ENCODE measurements at regions not wholly inside any gene's neighbourhood (a gene's known extent, or its start where the extent isn't known, plus 50 kb on each side); places are given as distances from the start of the nearest gene placed in this dataset.

DNA sequence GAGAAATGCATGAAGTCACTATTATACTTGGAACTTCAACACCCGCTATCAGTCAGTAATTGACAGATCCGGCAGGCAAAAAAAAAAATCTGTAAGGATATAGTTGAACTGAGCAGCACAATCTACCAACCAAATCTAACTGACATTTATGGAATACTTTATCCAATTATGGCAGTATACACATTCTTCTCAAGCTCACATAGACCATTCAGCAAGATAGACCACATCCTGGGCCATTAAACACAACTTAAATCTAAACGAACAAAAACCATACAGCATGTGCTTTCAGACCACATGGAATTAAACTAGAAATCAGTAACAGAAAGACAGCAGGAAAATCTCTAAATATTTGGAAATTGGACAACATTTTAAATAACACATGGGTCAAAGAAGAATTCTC is 112.7 kb downstream of the MPP7 start:
- TF ChIP-seq, protein P1, sequence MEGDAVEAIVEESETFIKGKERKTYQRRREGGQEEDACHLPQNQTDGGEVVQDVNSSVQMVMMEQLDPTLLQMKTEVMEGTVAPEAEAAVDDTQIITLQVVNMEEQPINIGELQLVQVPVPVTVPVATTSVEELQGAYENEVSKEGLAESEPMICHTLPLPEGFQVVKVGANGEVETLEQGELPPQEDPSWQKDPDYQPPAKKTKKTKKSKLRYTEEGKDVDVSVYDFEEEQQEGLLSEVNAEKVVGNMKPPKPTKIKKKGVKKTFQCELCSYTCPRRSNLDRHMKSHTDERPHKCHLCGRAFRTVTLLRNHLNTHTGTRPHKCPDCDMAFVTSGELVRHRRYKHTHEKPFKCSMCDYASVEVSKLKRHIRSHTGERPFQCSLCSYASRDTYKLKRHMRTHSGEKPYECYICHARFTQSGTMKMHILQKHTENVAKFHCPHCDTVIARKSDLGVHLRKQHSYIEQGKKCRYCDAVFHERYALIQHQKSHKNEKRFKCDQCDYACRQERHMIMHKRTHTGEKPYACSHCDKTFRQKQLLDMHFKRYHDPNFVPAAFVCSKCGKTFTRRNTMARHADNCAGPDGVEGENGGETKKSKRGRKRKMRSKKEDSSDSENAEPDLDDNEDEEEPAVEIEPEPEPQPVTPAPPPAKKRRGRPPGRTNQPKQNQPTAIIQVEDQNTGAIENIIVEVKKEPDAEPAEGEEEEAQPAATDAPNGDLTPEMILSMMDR (IDR thresholded peaks at IDR 0.05; ENCODE audit: extremely low read depth, missing control alignments), result no peak

DNA sequence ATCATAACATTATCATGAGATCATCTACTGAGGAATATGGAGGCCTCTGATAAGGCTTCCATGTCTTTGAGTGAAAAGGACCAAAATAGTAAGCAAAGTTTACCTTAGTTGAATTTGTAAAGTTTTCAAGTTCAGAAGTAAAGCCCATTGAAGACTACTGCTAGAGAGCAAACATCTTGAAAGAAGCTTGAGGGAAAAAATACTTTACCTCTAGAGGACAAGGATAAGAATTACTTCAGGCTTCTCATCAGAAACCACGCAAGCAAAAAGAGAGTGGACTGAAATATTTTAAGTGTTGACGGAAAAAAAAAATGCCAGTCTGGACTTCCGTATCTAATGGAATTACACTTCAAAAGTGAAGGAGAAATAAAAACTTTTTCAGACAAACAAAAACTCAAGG is 114.3 kb downstream of the MPP7 start:
- DNase-seq (ENCODE audit: low spot score), result no peak
- TF ChIP-seq, protein P1 (IDR thresholded peaks at IDR 0.05; ENCODE audit: extremely low read depth, missing control alignments), result no peak

More for the DNA sequence above, 112.7 kb downstream of the MPP7 start:
- DNase-seq (ENCODE audit: low spot score), result no peak

DNA sequence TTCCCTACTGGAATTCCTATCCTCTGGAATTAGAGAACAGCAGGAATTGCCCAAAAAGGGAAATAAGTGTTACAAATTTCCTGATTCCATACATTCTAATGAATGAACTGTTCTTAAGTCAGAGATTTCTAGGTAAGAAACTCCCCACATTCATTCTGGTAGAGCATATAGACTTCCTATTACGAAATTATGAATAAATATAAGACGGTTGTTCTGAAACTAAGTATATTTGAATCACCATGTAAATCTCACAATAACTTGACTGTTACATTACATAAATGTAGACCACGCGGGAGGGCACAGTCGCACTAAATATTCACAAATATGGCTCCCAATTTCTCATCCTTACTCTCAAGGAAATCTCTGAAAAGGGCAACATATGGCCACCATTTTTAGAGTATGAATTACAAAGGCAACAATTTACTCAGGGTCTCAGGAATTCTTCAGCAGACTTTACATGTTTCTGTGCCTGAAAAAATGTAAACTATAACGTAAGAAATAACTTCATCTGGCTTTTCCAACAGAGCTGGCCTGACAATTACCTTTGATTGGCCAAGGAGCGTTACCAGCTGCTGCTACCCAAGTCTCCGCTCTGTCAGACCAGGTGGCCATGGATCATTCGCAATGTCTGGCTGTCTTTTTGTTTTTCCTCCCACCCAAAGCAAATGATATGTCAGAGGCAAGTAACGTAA is 115.8 kb downstream of the MPP7 start:
- TF ChIP-seq, protein P1 (IDR thresholded peaks at IDR 0.05; ENCODE audit: extremely low read depth, missing control alignments), result no peak
- no peak for DNase-seq (ENCODE audit: low spot score)

DNA sequence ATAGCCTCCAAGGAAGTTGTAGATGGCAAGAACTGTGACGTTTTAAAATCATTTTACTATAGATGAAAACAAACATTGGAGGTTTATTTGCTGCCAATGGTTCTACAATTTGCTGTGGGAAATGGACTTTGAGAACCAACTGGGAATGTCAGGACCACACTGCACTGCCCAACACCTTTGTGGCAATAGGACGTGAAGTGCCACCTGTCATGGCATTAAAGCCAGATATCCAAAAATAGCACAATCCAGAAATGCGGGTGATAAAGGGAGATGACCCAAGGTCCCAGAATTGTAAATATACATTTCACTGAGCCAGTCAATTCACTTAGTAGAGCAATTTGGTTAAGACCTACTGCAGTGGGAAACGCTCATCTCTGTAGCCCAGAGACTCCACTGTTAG is 116.4 kb downstream of the MPP7 start:
- no peak for DNase-seq (ENCODE audit: low spot score)
- TF ChIP-seq, protein P1 (IDR thresholded peaks at IDR 0.05; ENCODE audit: extremely low read depth, missing control alignments), result no peak

DNA sequence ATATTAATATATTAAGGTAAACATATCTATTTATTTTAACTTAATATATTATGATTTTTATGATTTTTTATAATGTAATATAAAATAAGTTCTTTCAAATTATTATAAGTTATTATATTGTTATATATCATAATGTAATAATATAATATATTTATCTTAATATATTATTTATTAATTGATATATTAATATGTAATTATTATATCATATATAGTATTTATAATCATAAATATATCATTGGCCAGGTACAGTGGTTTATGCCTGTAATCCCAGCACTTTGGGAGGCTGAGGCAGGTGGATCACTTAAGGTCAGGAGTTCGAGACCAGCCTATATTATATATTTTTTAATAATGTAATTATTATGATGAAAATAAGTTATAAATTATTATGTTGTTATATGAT is 118.1 kb downstream of the MPP7 start:
- TF ChIP-seq, protein P1 (IDR thresholded peaks at IDR 0.05; ENCODE audit: extremely low read depth, missing control alignments), result no peak
- no peak for DNase-seq (ENCODE audit: low spot score)

DNA sequence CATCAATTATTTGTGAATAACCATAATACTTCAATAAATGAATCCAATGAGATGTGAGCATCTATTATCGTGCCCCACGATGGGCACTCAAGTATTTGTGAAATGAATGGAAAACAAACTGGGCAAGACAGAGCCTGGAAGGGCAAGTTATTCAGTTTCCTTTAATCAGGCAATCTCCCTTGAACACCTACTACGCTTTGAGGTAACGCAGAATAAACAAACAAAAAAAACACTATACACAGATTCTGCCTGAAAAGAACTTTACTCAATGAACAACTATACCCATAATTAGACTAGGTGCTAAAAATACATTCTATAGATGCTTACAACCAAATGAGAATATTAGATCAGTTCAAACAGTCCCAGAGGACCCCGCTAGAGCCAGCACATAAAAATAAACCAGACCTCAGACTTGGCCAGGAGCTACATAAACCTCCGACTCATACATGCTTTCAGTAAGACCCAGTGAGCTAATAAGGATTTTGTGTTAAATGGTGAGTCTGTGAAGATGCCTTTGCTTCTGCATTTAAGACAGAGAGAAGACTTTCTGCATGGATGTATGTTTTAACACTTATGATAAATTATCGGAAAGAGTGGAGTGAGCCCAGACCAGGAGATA is 121.3 kb downstream of the MPP7 start:
- DNase-seq (ENCODE audit: low spot score), result no peak

DNA sequence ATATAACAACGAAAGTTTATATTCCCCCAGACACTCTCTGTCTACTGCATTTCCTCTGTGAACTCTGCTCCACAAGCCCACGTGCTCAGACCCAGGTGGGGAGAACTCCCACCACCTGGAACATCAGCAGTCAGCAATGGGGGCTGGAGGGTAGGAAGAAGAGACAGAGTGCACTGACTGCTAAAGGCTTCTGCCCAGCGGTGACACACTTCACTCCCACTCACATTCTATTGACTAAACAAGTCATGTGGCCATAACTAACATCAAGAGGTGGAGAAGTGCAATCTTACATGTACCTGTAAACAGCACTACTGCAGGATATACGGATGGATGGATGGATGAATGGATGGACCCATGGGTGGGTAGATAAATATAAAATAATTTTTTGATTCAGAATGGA is 122.2 kb downstream of the MPP7 start:
- DNase-seq (ENCODE audit: low spot score), result no peak
- TF ChIP-seq, protein P1 (IDR thresholded peaks at IDR 0.05; ENCODE audit: extremely low read depth, missing control alignments), result no peak

More for the DNA sequence above, 121.3 kb downstream of the MPP7 start:
- TF ChIP-seq, protein P1 (IDR thresholded peaks at IDR 0.05; ENCODE audit: extremely low read depth, missing control alignments), result no peak

All from GM20000 (cell line).